Fibroblast of villous mesenchyme (primary cell): ENCODE measurements at regions not wholly inside any gene's neighbourhood (a gene's known extent, or its start where the extent isn't known, plus 50 kb on each side); places are given as distances from the start of the nearest gene placed in this dataset.
"Not testable (repeated sequence)": the region's sequence is repeated elsewhere in the genome, so short reads cannot be mapped to it uniquely, and the experiment has no call there.

Experiments
- DNase-seq: peaks from one replicate; pipeline ENCODE4 v3.0.0-alpha.2; 2010; ENCODE audit warnings: low read depth
- H3K4me3 ChIP-seq: 2 replicates; pipeline ENCODE4 v1.5.1; 2011; ENCODE audit warnings: low read depth, mild to moderate bottlenecking, low read length
- CTCF ChIP-seq: IDR thresholded peaks from 2 replicates; pipeline ENCODE4 v1.5.1; 2012; ENCODE audit warnings: low read depth, mild to moderate bottlenecking, low read length; ENCODE audit not compliant: insufficient read depth

- no peak overlapping the region for H3K4me3 ChIP-seq
- no peak for TF ChIP-seq CTCF
- no peak for DNase-seq
Measured at GRCh38 chr20:39960522-39961428, 728.3 kb downstream of the MAFB start.

- DNase-seq, H3K4me3 ChIP-seq: not testable (repeated sequence)
Measured at GRCh38 chr20:39957911-39958310, 731.1 kb downstream of the MAFB start.

GRCh38 chr20:39954621-39955020 is 734.4 kb downstream of the MAFB start:
- H3K4me3 ChIP-seq = no peak overlapping the region
- no peak for TF ChIP-seq CTCF
- DNase-seq = no peak

- no peak for TF ChIP-seq CTCF
- no peak for DNase-seq
- H3K4me3 ChIP-seq = no peak overlapping the region
Measured at GRCh38 chr20:39946931-39947330, 742.1 kb downstream of the MAFB start.

- DNase-seq = no peak
- no peak overlapping the region for H3K4me3 ChIP-seq
- TF ChIP-seq CTCF = no peak
Measured at GRCh38 chr20:39946053-39946810, 742.8 kb downstream of the MAFB start.

GRCh38 chr20:39944861-39945260 is 744.2 kb downstream of the MAFB start:
- DNase-seq = no peak

More at GRCh38 chr20:39944861-39945260, 744.2 kb downstream of the MAFB start:
- H3K4me3 ChIP-seq = no peak overlapping the region
- no peak for TF ChIP-seq CTCF
